ENCODE measurements at regions not wholly inside any gene's neighbourhood (a gene's known extent, or its start where the extent isn't known, plus 50 kb on each side); places are given as distances from the start of the nearest gene placed in this dataset.

GRCh38 chr12:13745111-13745860 is 236.1 kb downstream of the GRIN2B start:
- H3K4me3 ChIP-seq (ENCODE audit: low read depth, low read length), result no peak overlapping the region
- DNase-seq (ENCODE audit: low read depth), result no peak
- no peak for TF ChIP-seq CTCF (IDR thresholded peaks at IDR 0.05; ENCODE audit: control insufficient read depth, extremely low read depth, insufficient read depth)

GRCh38 chr12:13744561-13744960 is 236.8 kb downstream of the GRIN2B start:
- TF ChIP-seq CTCF (IDR thresholded peaks at IDR 0.05; ENCODE audit: control insufficient read depth, extremely low read depth, insufficient read depth), result no peak
- H3K4me3 ChIP-seq (ENCODE audit: low read depth, low read length), result no peak overlapping the region
- DNase-seq (ENCODE audit: low read depth), result no peak

GRCh38 chr12:13740149-13740545 is 241.3 kb downstream of the GRIN2B start:
- no peak for DNase-seq (ENCODE audit: low read depth)
- no peak overlapping the region for H3K4me3 ChIP-seq (ENCODE audit: low read depth, low read length)
- TF ChIP-seq CTCF (IDR thresholded peaks at IDR 0.05; ENCODE audit: control insufficient read depth, extremely low read depth, insufficient read depth), result no peak

- DNase-seq (ENCODE audit: low read depth), result no peak
- no peak for TF ChIP-seq CTCF (IDR thresholded peaks at IDR 0.05; ENCODE audit: control insufficient read depth, extremely low read depth, insufficient read depth)
- H3K4me3 ChIP-seq (ENCODE audit: low read depth, low read length), result no peak overlapping the region
Measured at GRCh38 chr12:13735734-13736133, 245.7 kb downstream of the GRIN2B start.

- TF ChIP-seq CTCF (IDR thresholded peaks at IDR 0.05; ENCODE audit: control insufficient read depth, extremely low read depth, insufficient read depth), result no peak
- no peak overlapping the region for H3K4me3 ChIP-seq (ENCODE audit: low read depth, low read length)
- DNase-seq (ENCODE audit: low read depth), result no peak
Measured at GRCh38 chr12:13734584-13735152, 246.7 kb downstream of the GRIN2B start.

- no peak overlapping the region for H3K4me3 ChIP-seq (ENCODE audit: low read depth, low read length)
- no peak for DNase-seq (ENCODE audit: low read depth)
- no peak for TF ChIP-seq CTCF (IDR thresholded peaks at IDR 0.05; ENCODE audit: control insufficient read depth, extremely low read depth, insufficient read depth)
Measured at GRCh38 chr12:13727707-13728195, 253.7 kb downstream of the GRIN2B start.

All from LNCaP clone FGC (cell line).